ENCODE measurements at regions not wholly inside any gene's neighbourhood (a gene's known extent, or its start where the extent isn't known, plus 50 kb on each side); places are given as distances from the start of the nearest gene placed in this dataset.
"Not testable (repeated sequence)": the region's sequence is repeated elsewhere in the genome, so short reads cannot be mapped to it uniquely, and the experiment has no call there.

- TF ChIP-seq POLR2A (IDR thresholded peaks at IDR 0.05) (no peak), CTCF (IDR thresholded peaks at IDR 0.05) (no peak)
- no peak overlapping the region for H3K27ac ChIP-seq
- intact Hi-C loops (cut with DNase I): no loop called here
- H3K9me3 ChIP-seq (replicated peaks in 1 of 3): no peaks in the 10 kb centered on the region
- no peaks in the 10 kb centered on the region for H3K36me3 ChIP-seq (replicated peaks in 1 of 2)
- DNase-seq: no peak
- H3K27me3 ChIP-seq: no peaks in the 10 kb centered on the region
- no peak overlapping the region for H3K4me3 ChIP-seq
- H3K4me1 ChIP-seq (replicated peaks in 1 of 2): no peaks in the 10 kb centered on the region
Observed at GRCh38 chr12:83265808-83266207, 579.1 kb downstream of the TMTC2 start.

GRCh38 chr12:83261998-83262397 lies 575.3 kb downstream of the TMTC2 start:
- no peaks in the 10 kb centered on the region for H3K4me1 ChIP-seq (replicated peaks in 1 of 2)
- no peak for DNase-seq
- TF ChIP-seq CTCF (IDR thresholded peaks at IDR 0.05) (no peak), POLR2A (IDR thresholded peaks at IDR 0.05) (no peak)
- H3K27me3 ChIP-seq: no peaks in the 10 kb centered on the region
- H3K9me3 ChIP-seq (replicated peaks in 1 of 3): no peaks in the 10 kb centered on the region
- no peak overlapping the region for H3K4me3 ChIP-seq
- H3K27ac ChIP-seq: no peak overlapping the region
- intact Hi-C loops (cut with DNase I): no loop called here
- no peaks in the 10 kb centered on the region for H3K36me3 ChIP-seq (replicated peaks in 1 of 2)

GRCh38 chr12:83260126-83260525 lies 573.4 kb downstream of the TMTC2 start:
- DNase-seq; H3K27ac ChIP-seq; H3K4me1 ChIP-seq (replicated peaks in 1 of 2); H3K4me3 ChIP-seq; intact Hi-C loops (cut with DNase I); H3K36me3 ChIP-seq (replicated peaks in 1 of 2); H3K9me3 ChIP-seq (replicated peaks in 1 of 3); H3K27me3 ChIP-seq: not testable (repeated sequence)
- 83 to 90% (median 88%) methylated on average over 2 to 3 of the region's 3 CpGs for WGBS, 4 donors

- no peaks in the 10 kb centered on the region for H3K4me1 ChIP-seq (replicated peaks in 1 of 2)
- no peaks in the 10 kb centered on the region for H3K9me3 ChIP-seq (replicated peaks in 1 of 3)
- intact Hi-C loops (cut with DNase I): no loop called here
- no peaks in the 10 kb centered on the region for H3K36me3 ChIP-seq (replicated peaks in 1 of 2)
- no peak overlapping the region for H3K27ac ChIP-seq
- DNase-seq: no peak
- no peak overlapping the region for H3K4me3 ChIP-seq
- no peaks in the 10 kb centered on the region for H3K27me3 ChIP-seq
- TF ChIP-seq POLR2A (IDR thresholded peaks at IDR 0.05): no peak
- TF ChIP-seq CTCF (IDR thresholded peaks at IDR 0.05): no peak
Observed at GRCh38 chr12:83257726-83258125, 571.0 kb downstream of the TMTC2 start.

GRCh38 chr12:83256562-83256961 lies 569.9 kb downstream of the TMTC2 start:
- no peaks in the 10 kb centered on the region for H3K4me1 ChIP-seq (replicated peaks in 1 of 2)
- DNase-seq: no peak
- H3K27ac ChIP-seq: no peak overlapping the region
- TF ChIP-seq POLR2A (IDR thresholded peaks at IDR 0.05) (no peak), CTCF (IDR thresholded peaks at IDR 0.05) (no peak)
- no peaks in the 10 kb centered on the region for H3K27me3 ChIP-seq
- H3K4me3 ChIP-seq: no peak overlapping the region
- WGBS, 4 donors: 70 to 80% (median 77%) methylated on average over 3 of the region's 3 CpGs
- H3K36me3 ChIP-seq (replicated peaks in 1 of 2): no peaks in the 10 kb centered on the region
- H3K9me3 ChIP-seq (replicated peaks in 1 of 3): no peaks in the 10 kb centered on the region
- intact Hi-C loops (cut with DNase I): no loop called here

All from adrenal gland (tissue), 9 donors.